ENCODE measurements at regions not wholly inside any gene's neighbourhood (a gene's known extent, or its start where the extent isn't known, plus 50 kb on each side); places are given as distances from the start of the nearest gene placed in this dataset.
"Not testable (repeated sequence)": the region's sequence is repeated elsewhere in the genome, so short reads cannot be mapped to it uniquely, and the experiment has no call there.

DNA sequence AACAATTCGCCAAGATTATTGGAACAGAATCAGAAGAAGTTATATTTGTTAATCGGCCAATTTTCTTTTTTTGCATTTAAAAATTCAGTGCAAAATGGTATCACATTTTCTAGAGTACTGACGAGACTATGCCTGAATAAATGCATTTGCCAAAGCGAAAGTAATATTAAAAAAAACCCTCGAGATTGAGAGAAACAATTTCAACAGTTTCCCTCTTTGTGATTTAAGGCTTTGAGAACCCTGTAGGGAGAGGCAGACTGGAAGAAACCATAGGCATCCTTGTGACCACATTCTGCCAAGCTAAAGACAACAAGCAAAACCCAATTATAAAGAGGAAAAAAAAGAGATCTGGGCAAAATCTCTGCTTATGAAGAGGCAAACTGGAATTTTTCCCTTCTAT, 218.1 kb upstream of the GK2 start:
- FAIRE-seq (no peak), DNase-seq (ENCODE audit: extremely low spot score, insufficient read length, low read depth) (no peak)

DNA sequence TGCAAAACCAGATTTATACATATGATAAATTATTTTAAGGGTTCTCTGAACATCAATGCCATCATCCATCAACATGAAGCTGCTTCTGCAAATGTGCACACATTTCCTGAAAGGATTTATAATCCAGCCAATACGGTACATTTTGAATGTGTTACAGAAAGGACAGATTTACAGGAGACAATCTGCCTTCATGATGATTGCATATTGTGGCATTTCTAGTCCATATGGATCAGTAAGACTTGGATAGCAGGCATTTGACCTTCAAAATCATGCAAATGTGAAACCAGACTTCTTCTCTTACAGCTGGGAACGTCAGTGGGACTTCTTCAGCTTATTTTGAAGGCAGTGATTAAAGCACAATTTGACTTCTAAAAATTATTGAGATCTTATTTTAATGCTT, 217.3 kb upstream of the GK2 start:
- DNase-seq (ENCODE audit: extremely low spot score, insufficient read length, low read depth) (no peak), FAIRE-seq (no peak)

GRCh38 chr4:79623021-79623870, 215.2 kb upstream of the GK2 start:
- no peak for DNase-seq (ENCODE audit: extremely low spot score, insufficient read length, low read depth)
- no peak for FAIRE-seq

GRCh38 chr4:79621061-79621460, 213.0 kb upstream of the GK2 start:
- FAIRE-seq (no peak), DNase-seq (ENCODE audit: extremely low spot score, insufficient read length, low read depth) (no peak)

DNA sequence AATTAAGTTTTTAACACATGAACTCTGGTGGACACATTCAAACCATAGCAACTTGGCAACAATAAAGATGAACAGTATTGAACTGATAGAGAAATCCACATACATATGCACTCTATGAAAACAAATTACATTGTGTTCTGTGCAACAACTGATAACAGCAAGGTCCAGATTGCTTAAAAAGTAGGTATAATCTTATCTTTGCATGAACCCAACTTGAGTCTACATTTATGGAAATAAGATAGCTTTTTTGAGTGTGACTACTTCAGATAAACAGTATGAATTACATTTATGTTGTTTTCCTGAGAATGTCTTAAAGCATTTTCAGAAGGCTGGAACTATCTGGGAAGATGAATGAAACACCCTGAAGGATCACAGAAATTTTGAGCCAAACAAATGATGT, 212.6 kb upstream of the GK2 start:
- FAIRE-seq (no peak), DNase-seq (ENCODE audit: extremely low spot score, insufficient read length, low read depth) (no peak)

- no peak for FAIRE-seq
Measured at GRCh38 chr4:79613269-79613935, 205.4 kb upstream of the GK2 start.

DNA sequence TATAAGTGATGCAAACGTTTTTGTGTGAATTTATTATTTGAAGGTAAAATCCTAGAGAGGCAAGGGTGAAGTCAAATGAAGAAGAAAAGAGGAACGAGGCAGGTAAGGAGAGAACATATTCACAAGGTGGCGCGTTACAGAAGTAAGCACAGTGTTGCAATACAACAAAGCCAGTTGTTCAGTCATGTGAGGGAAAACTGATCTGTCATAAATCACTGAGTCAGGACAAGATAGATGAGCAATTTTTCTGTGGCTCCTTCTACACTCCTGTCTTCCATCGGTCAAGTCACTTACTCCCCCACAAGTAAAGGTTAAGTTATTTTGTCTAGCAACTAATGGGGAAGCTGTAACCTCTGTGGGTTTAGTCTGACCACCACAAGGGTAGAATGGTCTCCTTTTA, 203.0 kb upstream of the GK2 start:
- FAIRE-seq (no peak), DNase-seq (ENCODE audit: extremely low spot score, insufficient read length, low read depth) (no peak)

More at GRCh38 chr4:79613269-79613935, 205.4 kb upstream of the GK2 start:
- DNase-seq (ENCODE audit: extremely low spot score, insufficient read length, low read depth) = no peak

DNA sequence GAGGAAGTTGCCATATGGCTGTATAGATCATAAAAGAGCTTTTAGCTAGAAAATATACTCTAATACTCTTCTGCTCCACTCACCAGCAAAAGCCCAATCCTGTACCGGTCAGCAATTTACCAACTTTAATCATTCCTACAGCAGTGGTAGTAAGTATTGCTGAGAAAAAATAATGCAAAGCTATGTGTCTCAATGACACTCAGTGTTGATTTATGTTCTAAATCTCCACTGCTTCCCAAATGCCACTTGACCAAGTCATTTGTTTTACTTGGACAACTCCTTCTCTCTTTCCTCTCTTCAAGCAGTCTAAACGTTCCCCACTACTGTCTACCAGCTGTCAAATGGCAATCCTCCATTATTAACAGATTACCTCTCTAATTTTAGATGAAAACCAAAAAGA, 201.8 kb upstream of the GK2 start:
- DNase-seq (ENCODE audit: extremely low spot score, insufficient read length, low read depth) (no peak), FAIRE-seq (no peak)

- DNase-seq (ENCODE audit: extremely low spot score, insufficient read length, low read depth) = no peak
- FAIRE-seq = no peak
Measured at GRCh38 chr4:79607979-79608378, 200.0 kb upstream of the GK2 start.

DNA sequence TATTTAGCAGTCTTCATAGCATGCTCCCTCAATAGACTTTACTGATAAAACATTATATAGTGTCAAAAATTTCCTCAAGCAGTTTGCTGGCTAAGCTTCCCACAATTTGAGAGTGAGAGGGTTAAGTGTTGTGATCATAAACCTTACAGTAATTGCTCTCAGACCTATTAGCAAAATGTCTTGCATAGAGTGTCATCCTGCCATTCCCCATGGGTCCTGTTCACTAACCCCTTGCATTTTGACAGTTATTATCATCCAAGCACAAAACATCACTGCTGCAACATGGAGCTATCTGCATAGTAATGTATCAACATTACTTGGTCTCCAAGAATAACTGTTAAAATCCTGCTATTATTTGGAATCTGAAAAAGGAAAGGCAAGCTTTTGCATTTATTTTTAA, 196.1 kb upstream of the GK2 start:
- DNase-seq (ENCODE audit: extremely low spot score, insufficient read length, low read depth) (no peak), FAIRE-seq (no peak)

DNA sequence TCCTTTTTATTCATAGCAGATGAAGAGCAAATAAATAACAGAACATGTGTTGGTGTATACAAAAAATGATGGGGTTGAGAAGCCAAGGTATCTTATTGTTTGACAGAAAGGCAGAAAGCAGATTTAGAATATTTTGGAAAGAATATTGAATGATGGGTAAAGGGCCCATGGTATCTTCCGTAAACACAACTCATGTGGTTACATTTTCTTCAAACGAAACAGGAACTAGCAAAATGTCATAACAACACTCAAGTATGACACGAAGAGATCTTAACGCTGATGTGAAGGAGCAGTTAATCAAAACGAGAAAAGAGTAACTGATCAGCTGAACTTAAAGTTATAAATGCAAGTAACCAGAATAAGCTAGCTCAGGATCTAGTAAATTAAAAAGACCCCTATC, 195.7 kb upstream of the GK2 start:
- FAIRE-seq = peak; percentile 47
- DNase-seq (ENCODE audit: extremely low spot score, insufficient read length, low read depth) = no peak

- DNase-seq (ENCODE audit: extremely low spot score, insufficient read length, low read depth) = no peak
- FAIRE-seq = no peak
Measured at GRCh38 chr4:79599691-79600090, 191.7 kb upstream of the GK2 start.

- no peak for DNase-seq (ENCODE audit: extremely low spot score, insufficient read length, low read depth)
- no peak for FAIRE-seq
Measured at GRCh38 chr4:79598801-79599200, 190.8 kb upstream of the GK2 start.

GRCh38 chr4:79598214-79598613, 190.2 kb upstream of the GK2 start:
- FAIRE-seq (no peak), DNase-seq (ENCODE audit: extremely low spot score, insufficient read length, low read depth) (no peak)

- FAIRE-seq (no peak), DNase-seq (ENCODE audit: extremely low spot score, insufficient read length, low read depth) (no peak)
Measured at GRCh38 chr4:79597266-79597665, 189.2 kb upstream of the GK2 start.

- FAIRE-seq; DNase-seq (ENCODE audit: extremely low spot score, insufficient read length, low read depth): not testable (repeated sequence)
Measured at GRCh38 chr4:79592218-79592617, 184.2 kb upstream of the GK2 start.

GRCh38 chr4:79588679-79589078, 180.7 kb upstream of the GK2 start:
- no peak for DNase-seq (ENCODE audit: extremely low spot score, insufficient read length, low read depth)
- no peak for FAIRE-seq

DNA sequence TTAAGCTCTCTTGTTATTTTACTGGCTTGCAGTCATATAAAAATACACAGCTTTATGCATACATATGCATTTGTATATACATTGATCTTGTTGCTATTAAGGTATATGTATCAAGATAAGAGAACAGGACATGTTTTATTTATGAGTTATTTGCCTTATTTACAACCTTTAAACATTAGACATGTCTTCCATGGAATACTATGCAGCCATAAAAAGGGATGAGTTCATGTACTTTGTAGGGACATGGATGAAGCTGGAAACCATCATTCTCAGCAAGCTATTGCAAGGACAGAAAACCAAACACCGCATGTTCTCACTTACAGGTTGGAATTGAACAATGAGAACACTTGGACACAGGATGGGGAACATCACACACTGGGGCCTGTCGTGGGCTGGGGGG, 179.2 kb upstream of the GK2 start:
- FAIRE-seq; DNase-seq (ENCODE audit: extremely low spot score, insufficient read length, low read depth): not testable (repeated sequence)

DNA sequence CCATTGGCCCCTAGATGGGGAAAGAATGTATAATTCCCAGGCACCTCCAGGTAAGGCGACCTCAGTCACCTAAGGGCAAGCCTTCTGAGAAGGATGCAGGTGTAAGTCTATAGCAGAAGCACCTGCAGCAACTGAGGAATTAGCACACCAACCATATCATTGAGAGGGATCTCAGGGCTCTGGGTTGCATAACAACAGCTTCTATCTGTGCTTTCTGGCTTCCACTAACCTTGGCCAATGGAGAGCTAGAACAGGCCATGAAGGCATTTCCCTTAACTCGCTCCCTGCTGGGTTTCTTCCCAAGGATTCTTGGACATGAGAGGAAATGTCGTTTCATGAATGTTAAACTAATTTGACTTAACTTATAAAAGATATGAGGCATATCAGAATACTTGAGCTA, 177.8 kb upstream of the GK2 start:
- FAIRE-seq = no peak
- no peak for DNase-seq (ENCODE audit: extremely low spot score, insufficient read length, low read depth)

DNA sequence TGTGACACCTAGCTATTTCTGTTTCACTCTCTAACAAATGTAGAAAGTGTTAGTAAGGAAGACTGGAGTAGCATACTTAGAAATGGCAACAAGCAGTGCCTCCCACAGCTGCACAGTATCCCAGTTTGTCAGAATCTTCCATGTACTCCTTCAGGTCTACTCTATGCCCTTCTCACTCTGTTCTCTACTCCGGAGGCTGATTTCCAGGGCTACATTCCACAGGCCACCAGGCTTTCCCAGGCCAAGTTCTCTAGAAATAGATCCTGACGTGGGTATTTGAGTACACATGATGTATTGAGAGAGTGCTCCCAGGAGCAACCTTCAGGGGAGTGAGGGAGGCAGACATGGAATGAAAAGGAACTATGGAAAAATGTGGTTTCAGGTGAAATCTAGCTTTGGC, 177.3 kb upstream of the GK2 start:
- DNase-seq (ENCODE audit: extremely low spot score, insufficient read length, low read depth) = no peak
- FAIRE-seq = no peak

DNA sequence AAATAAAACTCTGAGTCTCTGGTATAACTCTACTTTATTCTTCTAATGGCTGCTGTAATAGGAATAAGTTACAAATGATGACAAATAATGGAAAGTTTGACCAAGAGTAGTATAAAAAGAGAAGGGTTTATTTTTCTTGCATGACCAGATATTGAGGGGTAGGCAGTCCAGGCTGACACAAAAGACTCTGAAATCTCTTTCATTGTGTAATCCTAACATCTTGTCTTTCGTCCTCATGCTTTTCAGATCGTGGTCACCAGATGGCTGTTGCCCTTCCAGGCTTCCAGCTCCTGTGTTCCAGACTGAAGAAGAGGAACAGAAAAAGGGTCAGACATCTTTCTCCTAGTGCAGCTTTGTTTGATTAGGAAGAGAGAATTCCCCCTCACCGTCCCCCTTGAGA, 176.9 kb upstream of the GK2 start:
- FAIRE-seq = no peak
- no peak for DNase-seq (ENCODE audit: extremely low spot score, insufficient read length, low read depth)

DNA sequence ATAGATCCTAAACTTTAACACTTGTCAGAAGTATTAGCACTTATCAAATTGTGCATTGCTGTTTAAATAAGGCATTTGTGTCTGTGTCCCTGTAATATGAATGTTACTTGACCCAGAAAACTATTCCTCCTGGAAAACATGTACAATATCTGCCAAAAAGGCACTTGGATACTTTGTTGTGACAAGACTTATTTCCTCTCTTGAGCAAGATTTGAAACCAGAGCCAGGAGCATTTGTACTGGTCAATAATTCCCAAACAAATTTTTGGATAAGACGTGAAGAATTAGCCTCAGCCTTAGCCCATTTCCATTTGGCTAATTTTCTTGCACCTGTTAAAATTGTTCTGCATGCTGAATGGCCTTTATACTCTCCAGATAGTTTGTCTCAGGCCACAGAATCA, 176.3 kb upstream of the GK2 start:
- FAIRE-seq = no peak

More for the DNA sequence above, 176.3 kb upstream of the GK2 start:
- no peak for DNase-seq (ENCODE audit: extremely low spot score, insufficient read length, low read depth)

Data from GM18507 (cell line).